WTC11 (cell line): ENCODE measurements at regions not wholly inside any gene's neighbourhood (a gene's known extent, or its start where the extent isn't known, plus 50 kb on each side); places are given as distances from the start of the nearest gene placed in this dataset.

ENCODE experiments used
- ATAC-seq: fragments of 200-7000 bp; cut with Tn5 transposase; 2 replicates; pipeline ENCODE4 v1.10.0; 2021; ENCODE audit warnings: mild to moderate bottlenecking, moderate library complexity
- CTCF ChIA-PET: fragments of 300-600 bp; sonication (Branson Sonifier 250); formaldehyde crosslinking; loops from one replicate; lab custom pipeline; 2021; ENCODE audit warnings: antibody characterized with exemption; lab: Charles Lee
- POLR2A ChIA-PET: fragments of 350-600 bp; sonication (Branson Sonifier 250); formaldehyde crosslinking; loops from one replicate; lab custom pipeline; 2021; ENCODE audit warnings: antibody characterized with exemption; lab: Charles Lee
- DNase-seq: peaks from one replicate; pipeline ENCODE4 v3.0.0; 2021; ENCODE audit warnings: low spot score
- H3K27ac Mint-ChIP-seq: 2 replicates; pipeline ENCODE4 v1.8.0; 2021; ENCODE audit warnings: mixed read lengths
- H3K27me3 Mint-ChIP-seq: 2 replicates; pipeline ENCODE4 v1.8.0; 2021; ENCODE audit warnings: low read depth, mild to moderate bottlenecking, moderate library complexity, mixed read lengths
- H3K36me3 Mint-ChIP-seq: 2 replicates; pipeline ENCODE4 v1.8.0; 2021; ENCODE audit warnings: mixed read lengths
- H3K4me1 Mint-ChIP-seq: 2 replicates; pipeline ENCODE4 v1.8.0; 2022; ENCODE audit warnings: mixed read lengths
- H3K4me3 Mint-ChIP-seq: 2 replicates; pipeline ENCODE4 v1.8.0; 2021; ENCODE audit warnings: mild to moderate bottlenecking, moderate library complexity, mixed read lengths
- H3K9me3 Mint-ChIP-seq: 2 replicates; pipeline ENCODE4 v1.8.0; 2021; ENCODE audit warnings: mixed read lengths
- ATF1 ChIP-seq: sonication (generic); formaldehyde crosslinking; IDR thresholded peaks from 2 replicates; pipeline ENCODE4 v1.8.1; 2023; ENCODE audit warnings: mild to moderate bottlenecking, moderate library complexity, missing genetic modification reagents
- CBFB ChIP-seq: sonication (generic); formaldehyde crosslinking; IDR thresholded peaks from 2 replicates; pipeline ENCODE4 v1.8.1; 2022; ENCODE audit warnings: mild to moderate bottlenecking, low read depth, missing genetic modification reagents
- CREB1 ChIP-seq: sonication (generic); formaldehyde crosslinking; IDR thresholded peaks from 2 replicates; pipeline ENCODE4 v1.8.0; 2023; ENCODE audit warnings: mild to moderate bottlenecking, missing genetic modification reagents
- CREM ChIP-seq: sonication (generic); formaldehyde crosslinking; IDR thresholded peaks from 2 replicates; pipeline ENCODE4 v1.8.1; 2022; ENCODE audit warnings: mild to moderate bottlenecking, missing genetic modification reagents, moderate library complexity
- EMX1 ChIP-seq: fragments of 250-450 bp; sonication (Bioruptor Pico); IDR thresholded peaks from 2 replicates; pipeline ENCODE4 v1.8.0; 2021; ENCODE audit warnings: mild to moderate bottlenecking
- FOXJ3 ChIP-seq: sonication (generic); formaldehyde crosslinking; IDR thresholded peaks from 2 replicates; pipeline ENCODE4 v1.9.0; 2021; ENCODE audit warnings: missing genetic modification reagents, mild to moderate bottlenecking, borderline replicate concordance
- FOXK1 ChIP-seq: sonication (generic); formaldehyde crosslinking; IDR thresholded peaks from 2 replicates; pipeline ENCODE4 v1.8.0; 2022; ENCODE audit warnings: mild to moderate bottlenecking, moderate library complexity, missing genetic modification reagents
- GABPB1 ChIP-seq: sonication (generic); formaldehyde crosslinking; IDR thresholded peaks from 2 replicates; pipeline ENCODE4 v1.8.1; 2023; ENCODE audit warnings: mild to moderate bottlenecking, missing genetic modification reagents
- MXD4 ChIP-seq: fragments of 250-450 bp; sonication (Bioruptor Pico); IDR thresholded peaks from 2 replicates; pipeline ENCODE4 v1.8.0; 2021; ENCODE audit warnings: mild to moderate bottlenecking, moderate library complexity, borderline replicate concordance
- NFATC4 ChIP-seq: fragments of 250-450 bp; sonication (Bioruptor Pico); IDR thresholded peaks from 2 replicates; pipeline ENCODE4 v1.9.0; 2021; ENCODE audit warnings: mild to moderate bottlenecking
- NFE2L1 ChIP-seq: sonication (generic); formaldehyde crosslinking; IDR thresholded peaks from 2 replicates; pipeline ENCODE4 v1.8.1; 2023; ENCODE audit warnings: missing genetic modification reagents
- NR2C2 ChIP-seq: sonication (generic); formaldehyde crosslinking; IDR thresholded peaks from 2 replicates; pipeline ENCODE4 v1.8.0; 2022; ENCODE audit warnings: mild to moderate bottlenecking, missing genetic modification reagents
- NR3C1 ChIP-seq: sonication (generic); formaldehyde crosslinking; conservative IDR thresholded peaks from 2 replicates; pipeline ENCODE4 v1.8.1; 2023; ENCODE audit warnings: low read depth, mild to moderate bottlenecking, missing genetic modification reagents
- RELA ChIP-seq: sonication (generic); formaldehyde crosslinking; IDR thresholded peaks from 2 replicates; pipeline ENCODE4 v1.8.1; 2022; ENCODE audit warnings: missing genetic modification reagents, mild to moderate bottlenecking, borderline replicate concordance
- SMAD3 ChIP-seq: sonication (generic); formaldehyde crosslinking; IDR thresholded peaks from 2 replicates; pipeline ENCODE4 v1.8.0; 2022; ENCODE audit warnings: missing genetic modification reagents, mild to moderate bottlenecking, borderline replicate concordance
- SMAD4 ChIP-seq: sonication (generic); formaldehyde crosslinking; IDR thresholded peaks from 2 replicates; pipeline ENCODE4 v1.8.0; 2022; ENCODE audit warnings: mild to moderate bottlenecking, missing genetic modification reagents
- SOX15 ChIP-seq: fragments of 250-450 bp; sonication (Bioruptor Pico); IDR thresholded peaks from 2 replicates; pipeline ENCODE4 v1.9.0; 2021; ENCODE audit warnings: mild to moderate bottlenecking
- SP1 ChIP-seq: sonication (generic); formaldehyde crosslinking; conservative IDR thresholded peaks from 2 replicates; pipeline ENCODE4 v1.8.1; 2022; ENCODE audit warnings: missing genetic modification reagents
- STAT6 ChIP-seq: sonication (generic); formaldehyde crosslinking; conservative IDR thresholded peaks from 2 replicates; pipeline ENCODE4 v1.8.1; 2023; ENCODE audit warnings: mild to moderate bottlenecking, low read depth, missing genetic modification reagents, moderate library complexity
- TEAD1 ChIP-seq: sonication (generic); formaldehyde crosslinking; IDR thresholded peaks from 2 replicates; pipeline ENCODE4 v1.8.0; 2022; ENCODE audit warnings: mild to moderate bottlenecking, missing genetic modification reagents
- ZBTB21 ChIP-seq: sonication (generic); formaldehyde crosslinking; IDR thresholded peaks from 2 replicates; pipeline ENCODE4 v1.8.1; 2023; ENCODE audit warnings: mild to moderate bottlenecking, missing genetic modification reagents, borderline replicate concordance
- ZNF138 ChIP-seq: sonication (generic); formaldehyde crosslinking; conservative IDR thresholded peaks from 2 replicates; pipeline ENCODE4 v1.8.1; 2022; ENCODE audit warnings: mild to moderate bottlenecking, moderate library complexity, missing genetic modification reagents
- ZNF219 ChIP-seq: sonication (generic); formaldehyde crosslinking; IDR thresholded peaks from 2 replicates; pipeline ENCODE4 v1.8.0; 2023; ENCODE audit warnings: missing genetic modification reagents, mild to moderate bottlenecking, borderline replicate concordance
- ZNF263 ChIP-seq: sonication (generic); formaldehyde crosslinking; IDR thresholded peaks from 2 replicates; pipeline ENCODE4 v1.8.1; 2022; ENCODE audit warnings: low read depth, mild to moderate bottlenecking, moderate library complexity, missing genetic modification reagents
- ZNF317 ChIP-seq: sonication (generic); formaldehyde crosslinking; IDR thresholded peaks from 2 replicates; pipeline ENCODE4 v1.8.1; 2023; ENCODE audit warnings: low read depth, mild to moderate bottlenecking, moderate library complexity, missing genetic modification reagents, borderline replicate concordance
- ZNF423 ChIP-seq: fragments of 250-450 bp; sonication (Bioruptor Pico); IDR thresholded peaks from 2 replicates; pipeline ENCODE4 v2.1.2; 2022; ENCODE audit warnings: mild to moderate bottlenecking, moderate library complexity
- TF ChIP-seq, protein P1 (sequence below): sonication (generic); formaldehyde crosslinking; IDR thresholded peaks from 2 replicates; pipeline ENCODE4 v1.8.0; 2022; ENCODE audit warnings: missing genetic modification reagents

GRCh38 chr11:92667486-92668152 is 301.8 kb upstream of the MTNR1B start:
- POLR2A ChIA-PET, result no interaction called here
- Mint-ChIP-seq H3K4me3 (no peak overlapping the region), H3K27ac (no peak overlapping the region), H3K27me3 (no peaks in the 10 kb centered on the region), H3K9me3 (no peaks in the 10 kb centered on the region), H3K4me1 (peaks cover 27% of the 10 kb centered on the region), H3K36me3 (no peaks in the 10 kb centered on the region)
- TF ChIP-seq FOXJ3, result no peak
- no peak for TF ChIP-seq RELA (CRISPR knock-in tag)
- no peak for TF ChIP-seq CREM
- CTCF ChIA-PET, result no interaction called here
- ATAC-seq, result peak; percentile 68
- DNase-seq, result peak; percentile 13

- no peak for DNase-seq
- TF ChIP-seq ZNF317 (CRISPR knock-in tag) (no peak), TEAD1 (CRISPR knock-in tag) (no peak), CREM (no peak), MXD4 (no peak), STAT6 (CRISPR knock-in tag) (no peak), CREB1 (CRISPR knock-in tag) (no peak), SMAD4 (CRISPR knock-in tag) (no peak), CBFB (no peak), NFE2L1 (CRISPR knock-in tag) (no peak), ATF1 (CRISPR knock-in tag) (no peak), NR2C2 (CRISPR knock-in tag) (no peak), FOXK1 (no peak), SMAD3 (CRISPR knock-in tag) (no peak), SP1 (CRISPR knock-in tag) (no peak), SOX15 (CRISPR knock-in tag) (no peak)
- TF ChIP-seq, all 79 proteins: peak for 0
Measured at GRCh38 chr11:92670308-92670890, 299.1 kb upstream of the MTNR1B start.

GRCh38 chr11:92671081-92671480 is 298.4 kb upstream of the MTNR1B start:
- Mint-ChIP-seq H3K9me3 (no peaks in the 10 kb centered on the region), H3K27ac (peak overlapping the region; percentile 76; the same call in 1 of the 2 replicates), H3K27me3 (no peaks in the 10 kb centered on the region), H3K36me3 (no peaks in the 10 kb centered on the region), H3K4me3 (no peak overlapping the region), H3K4me1 (peaks cover 21% of the 10 kb centered on the region)
- ATAC-seq (no peak), DNase-seq (no peak)
- TF ChIP-seq ZNF423 (CRISPR knock-in tag) (no peak), ZNF263 (CRISPR knock-in tag) (no peak), GABPB1 (CRISPR knock-in tag) (no peak), NR2C2 (CRISPR knock-in tag) (no peak), ZNF219 (CRISPR knock-in tag) (no peak), NR3C1 (CRISPR knock-in tag) (no peak), ZBTB21 (CRISPR knock-in tag) (no peak), CREM (no peak), ZNF138 (no peak), MXD4 (no peak), EMX1 (no peak), NFATC4 (CRISPR knock-in tag) (no peak)
- TF ChIP-seq, protein P1, sequence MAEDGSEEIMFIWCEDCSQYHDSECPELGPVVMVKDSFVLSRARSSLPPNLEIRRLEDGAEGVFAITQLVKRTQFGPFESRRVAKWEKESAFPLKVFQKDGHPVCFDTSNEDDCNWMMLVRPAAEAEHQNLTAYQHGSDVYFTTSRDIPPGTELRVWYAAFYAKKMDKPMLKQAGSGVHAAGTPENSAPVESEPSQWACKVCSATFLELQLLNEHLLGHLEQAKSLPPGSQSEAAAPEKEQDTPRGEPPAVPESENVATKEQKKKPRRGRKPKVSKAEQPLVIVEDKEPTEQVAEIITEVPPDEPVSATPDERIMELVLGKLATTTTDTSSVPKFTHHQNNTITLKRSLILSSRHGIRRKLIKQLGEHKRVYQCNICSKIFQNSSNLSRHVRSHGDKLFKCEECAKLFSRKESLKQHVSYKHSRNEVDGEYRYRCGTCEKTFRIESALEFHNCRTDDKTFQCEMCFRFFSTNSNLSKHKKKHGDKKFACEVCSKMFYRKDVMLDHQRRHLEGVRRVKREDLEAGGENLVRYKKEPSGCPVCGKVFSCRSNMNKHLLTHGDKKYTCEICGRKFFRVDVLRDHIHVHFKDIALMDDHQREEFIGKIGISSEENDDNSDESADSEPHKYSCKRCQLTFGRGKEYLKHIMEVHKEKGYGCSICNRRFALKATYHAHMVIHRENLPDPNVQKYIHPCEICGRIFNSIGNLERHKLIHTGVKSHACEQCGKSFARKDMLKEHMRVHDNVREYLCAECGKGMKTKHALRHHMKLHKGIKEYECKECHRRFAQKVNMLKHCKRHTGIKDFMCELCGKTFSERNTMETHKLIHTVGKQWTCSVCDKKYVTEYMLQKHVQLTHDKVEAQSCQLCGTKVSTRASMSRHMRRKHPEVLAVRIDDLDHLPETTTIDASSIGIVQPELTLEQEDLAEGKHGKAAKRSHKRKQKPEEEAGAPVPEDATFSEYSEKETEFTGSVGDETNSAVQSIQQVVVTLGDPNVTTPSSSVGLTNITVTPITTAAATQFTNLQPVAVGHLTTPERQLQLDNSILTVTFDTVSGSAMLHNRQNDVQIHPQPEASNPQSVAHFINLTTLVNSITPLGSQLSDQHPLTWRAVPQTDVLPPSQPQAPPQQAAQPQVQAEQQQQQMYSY, result no peak
- ChIA-PET CTCF (interaction anchor here (0.7 kb wide), 1 partner anchor 325 kb away, joined by 3 read pairs; no protein-coding TSS in a partner anchor), POLR2A (no interaction called here)

More at GRCh38 chr11:92670308-92670890, 299.1 kb upstream of the MTNR1B start:
- H3K36me3 Mint-ChIP-seq, result no peaks in the 10 kb centered on the region
- ChIA-PET CTCF (interaction anchor here (0.7 kb wide), 1 partner anchor 324 kb away, joined by 3 read pairs; no protein-coding TSS in a partner anchor), POLR2A (no interaction called here)
- ATAC-seq, result no peak
- no peaks in the 10 kb centered on the region for H3K27me3 Mint-ChIP-seq
- H3K9me3 Mint-ChIP-seq, result no peaks in the 10 kb centered on the region
- peaks cover 21% of the 10 kb centered on the region for H3K4me1 Mint-ChIP-seq
- no peak overlapping the region for H3K27ac Mint-ChIP-seq
- no peak overlapping the region for H3K4me3 Mint-ChIP-seq
